GM21717 (cell line): ENCODE measurements at regions not wholly inside any gene's neighbourhood (a gene's known extent, or its start where the extent isn't known, plus 50 kb on each side); places are given as distances from the start of the nearest gene placed in this dataset.

ENCODE experiments used
- ATAC-seq: cut with Tn5 transposase; IDR thresholded peaks from one replicate; pipeline ENCODE4 v1.9.1; 2021; ENCODE audit warnings: mild to moderate bottlenecking, moderate library complexity; ENCODE audit not compliant: unreplicated experiment

DNA sequence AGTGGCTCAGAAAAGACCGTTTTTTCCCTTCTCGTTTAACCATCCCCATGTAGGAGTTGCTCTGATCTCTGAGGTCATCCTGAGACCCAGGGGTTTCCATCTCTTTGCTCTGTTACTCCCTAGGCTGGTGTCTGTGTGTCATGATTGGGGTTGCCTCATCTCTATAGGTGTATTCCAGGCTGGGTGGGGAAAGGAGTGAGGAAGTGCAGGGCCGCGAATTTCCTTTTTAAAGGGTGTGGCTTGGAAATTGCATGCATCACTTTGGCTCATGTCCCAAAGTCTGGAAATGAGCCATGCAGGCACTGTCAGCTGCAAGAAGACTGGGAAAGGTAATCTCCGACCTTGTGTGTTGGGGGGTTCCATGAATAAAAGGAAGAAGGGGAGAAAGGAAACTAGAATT lies 201.9 kb downstream of the AACS start:
- no peak for ATAC-seq

DNA sequence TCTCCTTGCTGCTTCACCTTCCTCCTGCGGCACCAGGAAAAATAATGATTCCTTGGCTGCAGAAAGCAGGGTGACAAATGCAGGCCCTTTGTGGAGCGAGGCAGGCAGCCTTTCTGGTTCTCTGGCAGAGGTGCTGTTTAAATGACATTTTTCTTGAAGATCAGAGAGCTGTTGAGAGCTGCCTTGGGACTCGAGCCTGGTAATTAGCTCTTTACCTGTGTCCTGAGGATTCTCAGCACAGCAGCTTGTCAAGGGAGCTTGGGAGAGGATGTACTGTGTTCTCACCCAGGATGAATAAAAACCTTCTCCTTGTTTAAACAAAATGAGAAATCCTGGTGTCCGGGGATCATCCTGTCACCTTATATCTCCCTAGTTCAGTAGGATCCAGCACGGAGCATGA lies 204.0 kb downstream of the AACS start:
- ATAC-seq, result no peak

DNA sequence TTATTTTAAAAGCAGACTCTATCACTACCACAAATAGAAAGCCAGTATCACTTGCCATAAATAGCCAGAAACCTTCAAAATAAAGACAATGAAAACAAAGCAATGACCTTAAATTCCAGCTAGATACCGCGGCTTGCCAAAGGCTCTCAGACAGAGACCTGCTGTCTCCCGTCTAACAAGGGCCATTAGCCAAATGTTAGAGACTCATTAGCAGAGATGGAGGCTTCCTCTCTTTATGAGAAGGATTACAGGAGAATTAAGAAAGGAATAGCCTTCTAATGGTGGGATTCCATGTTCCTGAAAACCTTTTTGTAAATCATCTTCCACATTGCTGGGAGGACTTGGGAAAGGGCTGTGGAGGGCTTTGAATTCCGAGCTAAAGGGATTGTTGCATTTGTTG lies 206.7 kb downstream of the AACS start:
- no peak for ATAC-seq

DNA sequence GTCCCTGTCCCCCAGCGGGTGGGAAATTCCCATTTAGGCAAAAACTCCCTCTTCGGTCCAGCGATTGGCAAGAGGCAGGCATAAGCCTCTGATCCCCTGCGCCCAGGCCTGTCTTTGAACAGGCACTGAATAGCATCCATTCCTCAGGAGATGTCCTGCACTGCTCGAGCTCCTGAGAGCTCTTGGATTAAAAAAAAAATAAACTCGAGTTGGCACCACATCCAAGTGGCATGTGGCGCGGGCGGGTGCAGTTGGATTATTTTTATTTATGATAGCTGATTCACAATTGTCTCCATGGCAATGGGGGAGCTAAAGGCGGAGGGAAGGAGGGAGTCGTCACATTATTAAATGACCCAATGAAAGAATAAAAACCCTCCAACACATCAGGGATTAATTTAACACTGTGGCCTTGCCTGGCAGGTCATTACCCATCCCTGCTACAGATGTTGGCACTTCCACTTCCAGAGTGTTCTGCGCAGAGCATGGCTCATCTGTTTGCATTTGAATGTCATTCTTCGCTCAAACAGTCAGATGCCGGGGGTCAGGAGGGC lies 207.2 kb downstream of the AACS start:
- ATAC-seq, result no peak

DNA sequence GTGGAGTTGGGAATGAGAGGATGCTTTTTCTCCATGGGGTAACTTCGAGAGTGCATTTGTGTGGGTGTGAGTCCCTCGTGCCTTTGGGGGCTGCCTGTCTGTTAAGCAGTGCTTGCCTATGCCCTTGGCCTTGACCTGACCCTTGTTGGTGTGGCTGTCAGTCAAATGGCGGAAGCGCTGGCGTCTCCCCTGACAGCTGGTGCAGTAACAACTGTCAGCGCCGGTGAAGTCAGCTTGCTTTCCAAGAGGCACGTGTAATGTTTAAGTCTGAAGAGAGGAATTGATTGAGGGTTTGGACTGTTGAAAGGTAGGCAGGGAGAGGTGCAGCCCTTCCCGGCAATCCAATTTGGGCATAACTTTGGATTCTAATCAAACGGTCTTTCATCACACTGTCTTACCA lies 211.3 kb downstream of the AACS start:
- ATAC-seq, result no peak

DNA sequence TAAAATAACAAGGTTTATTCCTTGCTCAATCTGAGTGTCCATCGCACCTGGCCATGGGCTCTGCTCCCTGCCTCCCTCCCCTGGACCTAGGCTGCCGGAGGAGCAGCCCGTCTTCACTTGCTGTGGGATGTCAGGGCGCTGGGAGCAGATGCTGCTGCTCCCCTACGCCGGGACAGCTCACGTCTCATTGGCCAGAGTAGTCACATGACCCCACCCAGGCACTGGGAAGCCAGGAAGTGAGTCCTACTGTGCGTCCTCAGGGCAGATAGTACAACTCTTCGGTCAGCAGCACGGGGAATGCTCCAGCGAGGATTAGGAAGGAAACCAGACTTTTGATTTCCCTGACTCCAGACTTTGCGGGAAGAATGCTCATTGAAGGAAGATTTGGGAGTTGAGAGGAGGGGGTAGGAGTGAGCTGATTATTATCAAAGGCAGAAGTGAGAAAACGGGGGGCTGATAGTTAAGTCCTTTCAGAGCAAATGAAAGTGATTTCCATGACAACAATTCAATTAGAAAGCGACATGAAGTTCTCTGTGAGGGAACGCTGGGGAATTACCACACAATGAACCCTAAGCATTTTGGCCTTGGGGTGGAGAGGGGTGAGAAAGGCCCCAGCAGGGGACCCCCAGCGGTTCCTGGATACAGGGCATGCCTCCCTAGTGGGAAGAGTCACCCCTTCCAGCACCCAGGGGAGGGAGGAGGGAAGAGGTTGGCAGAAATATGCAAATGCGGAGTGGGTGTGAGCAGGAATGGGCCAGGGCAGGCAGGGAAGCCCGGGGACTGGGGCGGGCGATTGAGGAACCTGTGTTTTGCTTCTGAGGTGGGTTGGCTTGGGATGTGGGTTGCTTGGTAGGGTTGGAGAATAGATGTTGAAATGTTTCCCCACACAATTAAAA lies 215.5 kb downstream of the AACS start:
- ATAC-seq, result no peak

DNA sequence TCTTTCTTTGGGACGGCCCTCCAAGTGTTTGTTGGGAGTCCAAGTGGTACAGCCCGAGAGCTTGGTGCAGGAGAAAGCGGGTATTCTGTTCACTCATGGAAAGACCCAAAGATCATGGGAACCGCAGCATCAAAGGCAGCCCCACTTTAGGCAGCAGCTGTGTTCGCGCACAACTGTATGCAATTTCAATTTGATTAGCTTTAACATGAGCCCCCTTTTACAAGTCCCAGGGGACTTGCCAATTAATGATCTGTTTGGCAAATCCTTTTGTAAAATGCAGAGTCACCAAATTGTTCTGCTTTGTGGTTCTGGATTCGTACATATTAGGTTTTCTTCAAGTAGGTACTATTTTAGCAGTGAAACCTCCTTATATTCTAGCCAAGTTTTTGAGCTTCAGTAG lies 217.7 kb downstream of the AACS start:
- ATAC-seq, result no peak

DNA sequence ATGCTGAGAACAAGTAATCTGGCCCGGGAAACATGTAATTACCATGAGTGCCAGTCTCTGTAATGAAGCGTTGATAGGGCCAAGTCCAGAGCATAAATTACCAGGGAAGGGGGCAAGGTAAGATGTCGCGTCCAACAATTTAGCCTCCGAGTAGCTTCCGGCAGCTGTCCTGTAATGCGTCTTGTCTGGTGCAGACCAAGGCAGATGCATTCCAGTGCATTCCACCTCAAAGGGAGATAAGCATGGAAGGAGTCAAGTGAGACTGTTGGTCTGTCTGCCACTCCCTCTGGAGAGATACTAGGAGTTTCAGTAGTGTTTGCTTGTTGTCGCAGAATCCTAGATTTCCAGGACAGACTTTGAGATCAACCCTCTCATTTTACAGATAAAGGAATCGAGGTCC lies 218.3 kb downstream of the AACS start:
- ATAC-seq, result no peak

DNA sequence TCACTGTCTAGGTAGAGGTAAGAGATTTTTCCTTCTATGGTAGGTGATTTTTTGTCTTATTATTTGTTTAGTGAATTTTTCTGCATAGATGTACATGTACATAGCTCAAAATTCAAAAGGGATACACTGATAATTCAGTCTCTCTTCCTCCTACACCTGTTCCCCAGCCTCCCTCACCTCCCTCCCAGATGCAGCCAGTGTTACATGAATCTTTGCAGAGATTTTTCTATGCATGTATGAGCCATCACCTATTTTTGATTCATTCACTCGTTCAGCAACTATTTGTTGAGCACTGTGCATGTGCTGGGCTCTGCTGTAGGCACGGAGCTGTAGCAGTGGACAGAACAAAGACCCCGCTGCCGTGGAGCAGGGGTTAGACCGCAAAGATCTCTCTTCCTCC lies 218.9 kb downstream of the AACS start:
- no peak for ATAC-seq

DNA sequence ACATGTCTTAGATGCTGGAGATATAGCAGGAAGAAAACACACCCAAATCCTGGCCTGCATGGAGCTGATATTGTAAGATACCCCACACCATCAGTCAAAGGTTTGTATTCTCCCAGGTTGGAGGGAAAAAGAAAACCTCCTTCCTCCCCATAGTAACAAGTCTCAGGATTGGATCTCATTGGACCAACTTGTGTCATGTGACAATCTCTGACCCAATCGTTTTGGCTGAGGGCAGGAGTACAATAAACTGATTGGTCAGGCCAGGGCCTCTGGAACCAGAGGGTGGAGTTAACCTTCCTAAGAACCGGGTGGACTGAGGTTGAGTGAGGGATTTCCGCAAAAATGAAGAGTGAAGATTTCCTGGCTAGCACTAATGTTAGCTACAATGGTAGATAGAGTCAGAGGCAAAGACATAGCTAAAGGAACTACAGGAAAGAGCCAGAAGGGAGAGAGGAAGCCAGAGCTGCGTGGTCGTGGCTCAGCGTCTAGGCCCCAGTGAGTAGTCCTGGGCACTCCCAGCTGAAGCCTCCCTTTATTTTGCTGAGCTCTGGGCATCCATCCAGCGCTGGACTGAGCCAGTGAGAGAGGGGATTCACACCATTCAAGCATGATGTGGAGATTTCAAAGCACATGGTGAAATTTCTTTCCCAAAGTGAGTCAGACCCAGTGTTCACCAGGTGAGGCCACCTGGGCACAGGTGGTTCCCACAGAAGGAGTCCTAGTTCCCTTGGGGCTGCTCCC lies 219.9 kb downstream of the AACS start:
- ATAC-seq, result no peak

DNA sequence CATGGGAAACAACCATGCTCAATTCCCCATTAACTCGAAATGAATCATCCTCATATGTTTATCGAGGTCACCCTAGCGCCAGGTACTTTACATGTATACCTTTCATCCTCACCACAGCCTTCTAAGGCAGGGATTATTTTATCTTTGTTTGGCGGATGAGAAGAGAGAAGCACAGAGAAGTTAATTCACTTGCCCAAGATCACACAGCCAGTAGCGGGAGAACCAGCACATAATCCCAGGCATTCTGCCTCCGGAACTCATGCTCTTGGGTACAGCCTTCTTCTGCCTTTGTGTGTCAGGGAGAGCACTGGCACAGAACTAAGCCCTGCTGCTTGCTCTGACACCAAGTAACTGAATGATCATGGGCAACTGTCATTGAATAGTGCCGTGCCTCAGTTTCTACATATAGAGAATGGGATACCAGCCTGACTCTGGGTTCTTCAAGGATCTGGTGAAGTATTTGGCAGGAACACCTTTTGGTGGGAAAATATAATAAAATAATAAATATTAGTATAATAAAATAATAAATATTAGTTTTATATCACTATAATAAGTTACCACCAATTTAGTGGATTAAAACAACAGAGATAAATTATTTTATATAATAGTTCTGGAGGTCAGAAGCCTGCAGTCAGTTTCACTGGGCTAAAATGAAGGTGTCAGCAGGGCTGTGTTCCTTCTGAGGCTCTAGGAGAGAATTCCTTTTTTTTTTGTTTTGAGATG lies 220.9 kb downstream of the AACS start:
- ATAC-seq, result no peak

DNA sequence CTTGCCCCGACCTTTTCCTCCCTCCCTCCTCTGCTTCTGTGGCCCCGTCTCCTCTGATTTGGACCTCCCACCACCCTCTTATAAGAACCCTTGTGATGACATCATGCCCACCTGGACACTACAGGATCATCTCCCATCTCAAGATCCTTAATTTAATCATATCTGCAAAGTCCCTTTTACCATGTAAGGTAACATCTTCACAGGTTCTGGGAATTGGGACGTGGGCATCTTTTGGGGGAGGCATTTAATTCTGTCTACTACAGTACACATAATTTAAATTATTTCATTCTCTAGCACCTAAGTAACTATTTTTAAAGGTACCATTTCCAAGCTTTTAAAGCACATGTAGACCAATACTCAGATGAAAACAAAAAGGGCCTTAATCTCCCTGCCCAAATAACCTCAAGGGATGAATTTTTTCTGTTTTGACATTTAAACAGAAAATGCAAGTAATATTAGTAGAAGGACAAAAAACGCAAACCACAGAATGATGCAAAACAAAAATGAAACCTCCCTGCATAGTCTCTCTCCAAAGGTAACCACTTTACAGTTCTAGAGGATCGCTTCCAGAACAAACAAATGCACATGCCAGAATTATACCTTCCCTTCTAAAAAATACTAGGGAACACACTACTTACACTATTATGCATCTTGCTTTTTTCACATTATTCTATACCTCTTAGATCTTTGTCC lies 222.1 kb downstream of the AACS start:
- peak; percentile 92 for ATAC-seq

DNA sequence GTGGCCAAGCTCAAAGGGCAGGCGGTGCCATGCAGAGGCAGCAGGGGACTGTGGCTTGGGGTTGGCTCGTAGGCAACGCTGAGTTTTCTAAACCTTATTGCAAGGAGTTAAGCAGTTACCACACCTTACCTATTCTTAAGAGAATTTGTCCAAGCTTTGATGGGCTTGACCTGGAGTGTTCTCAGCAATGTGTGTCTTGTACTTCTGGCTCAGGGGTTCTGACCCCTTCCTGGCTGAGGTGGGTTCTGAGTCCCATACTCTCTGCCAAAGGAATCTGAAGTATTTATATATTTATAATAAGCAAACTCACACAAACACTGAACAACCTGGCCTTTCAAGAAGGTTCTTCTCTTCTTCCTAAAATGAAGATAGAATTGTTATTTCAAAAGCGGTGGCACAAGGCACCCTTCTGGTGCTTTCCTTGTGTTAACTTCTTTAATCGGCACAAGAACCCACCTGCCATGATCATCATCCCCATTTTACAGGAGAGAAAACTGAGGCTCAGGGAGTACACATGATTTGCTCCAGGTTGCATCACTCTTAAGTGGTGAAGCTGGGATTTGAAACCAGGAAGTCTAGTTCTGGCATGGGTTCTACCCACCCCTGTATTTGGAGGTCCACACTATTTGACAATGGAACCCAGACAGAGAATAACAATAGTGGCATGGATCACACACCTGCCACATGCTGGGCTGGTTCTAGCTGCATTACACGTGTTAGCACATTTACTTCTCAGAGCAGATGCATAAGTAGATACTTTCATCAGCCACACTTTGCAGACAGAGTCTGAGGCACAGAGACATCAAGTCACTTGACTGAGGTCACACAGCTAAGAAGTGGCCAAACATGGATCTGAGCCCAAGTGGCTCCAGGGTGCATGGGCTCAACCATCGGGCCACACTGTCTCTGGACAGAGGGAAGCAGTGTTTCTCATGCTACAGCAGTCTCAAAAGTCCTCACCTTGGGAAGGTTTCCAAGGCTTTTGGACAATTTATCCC lies 224.0 kb downstream of the AACS start:
- no peak for ATAC-seq

DNA sequence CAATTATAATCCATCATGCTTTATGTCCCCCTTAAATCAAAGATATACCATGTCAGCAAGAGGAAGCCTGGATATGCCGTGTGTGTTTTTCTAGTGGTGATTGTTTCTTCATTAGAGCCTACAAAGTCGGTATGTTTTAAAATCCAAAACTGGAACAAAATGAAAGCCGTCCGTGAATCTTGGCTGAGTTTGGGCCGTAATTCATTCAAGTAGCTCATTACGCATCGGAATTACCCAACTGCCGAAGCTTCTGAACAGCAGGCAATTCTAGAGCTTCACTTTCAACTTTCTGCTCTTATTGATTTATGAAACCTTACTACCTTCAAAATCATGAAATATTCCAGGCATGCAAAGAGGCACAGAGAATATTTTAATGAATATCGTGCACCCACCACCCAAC lies 224.7 kb downstream of the AACS start:
- ATAC-seq, result no peak

DNA sequence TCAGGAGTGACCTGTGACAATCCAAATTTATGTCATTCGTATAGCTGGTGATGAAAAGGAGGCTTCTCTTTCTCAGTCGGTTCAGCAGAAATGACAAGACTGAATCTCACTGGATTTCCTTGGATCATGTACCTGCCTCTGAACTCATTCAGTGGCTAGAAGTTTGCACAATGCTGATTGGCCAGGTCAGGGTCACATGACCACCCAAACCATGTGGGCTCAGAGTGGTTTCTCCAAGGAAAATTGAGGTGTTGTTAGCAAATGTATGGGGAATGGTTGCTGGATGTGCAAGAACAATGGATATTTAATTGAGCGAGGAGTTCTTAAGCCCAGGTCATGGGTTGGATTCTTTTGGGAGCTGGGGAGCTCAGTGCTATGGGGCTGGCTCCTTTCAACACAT lies 227.5 kb downstream of the AACS start:
- no peak for ATAC-seq

DNA sequence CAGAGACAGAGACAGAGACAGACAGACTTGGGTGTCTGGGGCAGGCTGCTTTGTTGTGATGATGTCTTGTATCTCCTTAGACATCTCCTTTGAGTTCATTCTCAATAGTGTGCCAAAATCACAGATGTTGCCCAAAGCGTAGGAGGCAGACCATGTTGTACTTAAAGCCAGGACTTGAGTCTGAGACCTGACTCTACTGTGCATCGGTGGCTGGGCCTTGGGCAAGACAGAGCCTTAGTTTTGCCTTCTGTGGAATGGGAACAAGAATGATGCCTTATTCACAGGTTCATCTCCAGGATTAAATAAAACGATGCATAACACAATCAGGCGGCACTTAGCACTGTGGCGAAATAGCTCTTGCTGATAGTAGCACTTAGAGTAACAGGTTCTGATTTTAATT lies 230.3 kb downstream of the AACS start:
- no peak for ATAC-seq

DNA sequence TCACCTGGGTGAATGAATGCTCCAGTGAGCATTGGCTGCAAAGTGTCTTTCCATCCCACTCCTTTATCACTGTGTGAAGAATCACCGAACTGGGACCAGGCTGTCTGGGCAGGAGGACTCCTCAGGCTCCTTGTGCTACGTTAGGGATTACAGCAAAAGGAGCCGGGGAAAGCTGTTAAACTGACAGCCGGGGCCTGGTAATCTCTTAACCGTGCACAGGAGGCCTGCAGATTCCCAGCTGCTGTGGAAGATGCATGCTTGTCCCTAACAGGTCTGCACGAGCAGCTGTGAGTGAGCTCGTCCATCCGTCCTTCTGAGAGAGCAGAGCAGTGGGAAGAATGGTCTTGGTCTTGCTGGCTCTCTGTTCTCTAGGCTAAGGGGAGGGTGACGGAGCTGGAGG lies 231.5 kb downstream of the AACS start:
- no peak for ATAC-seq

DNA sequence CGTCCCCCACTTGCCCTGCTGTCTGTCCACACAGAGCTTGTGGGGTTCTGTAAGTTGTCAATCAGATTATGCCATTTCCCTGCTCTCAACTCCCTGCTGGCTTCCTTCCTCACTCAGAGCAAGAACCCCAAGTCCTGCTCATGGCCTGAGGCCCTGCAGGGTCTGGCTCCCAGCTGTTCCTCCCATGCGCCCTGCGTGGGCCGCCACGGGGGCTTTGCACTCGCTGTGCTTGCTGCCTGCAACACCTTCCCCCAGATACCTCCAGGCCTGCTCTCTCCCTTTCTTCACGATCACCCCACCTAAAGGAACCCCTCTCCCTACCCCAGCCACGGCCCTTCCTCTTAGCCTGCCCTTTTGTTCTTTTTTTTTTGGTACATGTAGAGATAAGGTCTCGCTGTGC lies 234.6 kb downstream of the AACS start:
- no peak for ATAC-seq

DNA sequence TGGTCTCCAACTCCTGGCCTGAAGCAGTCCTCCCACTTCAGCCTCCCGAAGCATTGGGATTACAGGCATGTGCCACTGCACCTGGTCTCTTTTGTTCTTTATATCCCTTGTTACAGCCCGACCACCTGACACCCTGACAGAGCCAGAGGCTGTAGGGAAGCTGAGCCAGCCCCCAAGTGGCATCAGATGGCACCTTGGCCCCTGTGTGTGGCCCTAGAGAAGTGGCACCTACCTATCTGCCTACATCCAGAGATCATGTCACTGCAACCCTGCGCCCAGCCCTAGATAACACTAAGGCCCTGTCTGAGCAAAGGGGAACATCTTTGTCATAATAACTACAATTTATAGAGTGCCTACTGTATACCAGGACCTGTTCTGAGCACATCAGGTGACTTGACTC lies 235.0 kb downstream of the AACS start:
- no peak for ATAC-seq

DNA sequence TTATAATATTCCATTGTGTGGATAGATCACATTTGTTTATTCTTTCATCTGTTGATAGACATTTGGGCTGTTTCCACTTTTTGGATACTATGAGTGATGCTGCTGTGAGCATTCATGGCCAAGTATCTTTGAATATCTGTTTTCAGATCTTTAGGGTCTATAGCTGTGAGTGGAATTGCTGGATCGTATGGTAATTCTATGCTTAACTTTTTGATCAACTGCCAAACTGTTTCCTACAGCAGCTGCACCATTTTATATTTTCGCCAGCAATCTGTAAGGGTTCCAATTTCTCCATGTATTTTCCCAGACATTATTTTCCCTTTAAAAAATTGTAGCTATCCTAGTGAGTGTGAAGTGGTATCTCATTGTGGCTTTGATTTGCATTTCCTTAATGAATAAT lies 238.1 kb downstream of the AACS start:
- ATAC-seq, result no peak
